ENCODE measurements at regions not wholly inside any gene's neighbourhood (a gene's known extent, or its start where the extent isn't known, plus 50 kb on each side); places are given as distances from the start of the nearest gene placed in this dataset.

- no peak for DNase-seq (ENCODE audit: low read depth in 2 of 2)
- TF ChIP-seq, protein P1, sequence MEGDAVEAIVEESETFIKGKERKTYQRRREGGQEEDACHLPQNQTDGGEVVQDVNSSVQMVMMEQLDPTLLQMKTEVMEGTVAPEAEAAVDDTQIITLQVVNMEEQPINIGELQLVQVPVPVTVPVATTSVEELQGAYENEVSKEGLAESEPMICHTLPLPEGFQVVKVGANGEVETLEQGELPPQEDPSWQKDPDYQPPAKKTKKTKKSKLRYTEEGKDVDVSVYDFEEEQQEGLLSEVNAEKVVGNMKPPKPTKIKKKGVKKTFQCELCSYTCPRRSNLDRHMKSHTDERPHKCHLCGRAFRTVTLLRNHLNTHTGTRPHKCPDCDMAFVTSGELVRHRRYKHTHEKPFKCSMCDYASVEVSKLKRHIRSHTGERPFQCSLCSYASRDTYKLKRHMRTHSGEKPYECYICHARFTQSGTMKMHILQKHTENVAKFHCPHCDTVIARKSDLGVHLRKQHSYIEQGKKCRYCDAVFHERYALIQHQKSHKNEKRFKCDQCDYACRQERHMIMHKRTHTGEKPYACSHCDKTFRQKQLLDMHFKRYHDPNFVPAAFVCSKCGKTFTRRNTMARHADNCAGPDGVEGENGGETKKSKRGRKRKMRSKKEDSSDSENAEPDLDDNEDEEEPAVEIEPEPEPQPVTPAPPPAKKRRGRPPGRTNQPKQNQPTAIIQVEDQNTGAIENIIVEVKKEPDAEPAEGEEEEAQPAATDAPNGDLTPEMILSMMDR (IDR thresholded peaks at IDR 0.05; ENCODE audit: low read depth, low read length): no peak
Measured at GRCh38 chr20:22928679-22929078, 106.4 kb upstream of the SSTR4 start.

GRCh38 chr20:22929661-22930060 is 105.5 kb upstream of the SSTR4 start:
- TF ChIP-seq, protein P1 (IDR thresholded peaks at IDR 0.05; ENCODE audit: low read depth, low read length): no peak
- H3K4me3 ChIP-seq (replicated peaks in 1 of 2; ENCODE audit: low read depth in 2 of 2, low read length in 2 of 2): no peak overlapping the region
- DNase-seq (ENCODE audit: low read depth in 2 of 2): no peak

More at GRCh38 chr20:22928679-22929078, 106.4 kb upstream of the SSTR4 start:
- H3K4me3 ChIP-seq (replicated peaks in 1 of 2; ENCODE audit: low read depth in 2 of 2, low read length in 2 of 2): no peak overlapping the region

DNA sequence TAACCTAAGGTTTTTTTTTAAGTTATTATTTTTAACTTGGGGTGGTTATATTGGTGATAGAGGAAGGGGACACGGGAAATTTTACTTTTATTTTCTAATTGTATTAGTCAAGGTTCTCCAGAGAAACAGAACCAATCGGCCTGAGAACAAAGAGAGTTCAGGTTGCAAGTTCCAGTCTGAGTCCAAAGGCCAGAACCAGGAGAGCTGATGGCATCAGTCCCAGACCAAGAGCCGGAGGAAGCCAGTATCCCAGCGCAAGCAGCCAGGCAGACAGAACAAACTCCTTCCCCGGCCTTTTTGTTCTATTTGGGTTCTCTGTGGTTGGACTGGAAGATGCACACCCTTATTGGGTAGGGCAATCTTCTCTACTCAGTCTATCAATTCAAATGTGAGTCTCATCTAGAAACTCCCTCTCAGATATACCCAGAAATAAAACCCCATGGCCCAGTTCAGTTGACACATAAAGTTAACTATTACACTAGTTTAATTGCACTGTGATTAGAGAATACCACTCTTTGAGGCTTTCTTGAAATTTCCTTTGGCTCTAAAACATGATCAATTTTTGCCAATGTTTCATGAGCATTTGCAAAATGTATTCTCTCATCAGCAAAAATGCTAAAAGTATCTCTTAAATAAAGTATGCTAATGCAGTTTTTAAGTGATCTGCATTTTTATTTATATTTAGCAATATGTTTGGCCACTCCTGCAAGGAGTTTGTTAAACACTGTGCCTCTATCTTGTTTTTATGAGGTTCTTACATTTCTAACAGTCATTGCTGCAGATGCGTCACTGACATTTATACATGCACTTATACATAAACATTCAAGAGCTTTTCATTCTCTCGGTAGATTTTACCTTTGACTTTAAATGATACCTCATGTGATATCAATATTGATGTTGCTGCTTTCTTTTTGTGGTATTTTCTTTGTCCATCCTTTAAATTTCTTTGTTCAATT is 103.2 kb upstream of the SSTR4 start:
- TF ChIP-seq, protein P1 (IDR thresholded peaks at IDR 0.05; ENCODE audit: low read depth, low read length): no peak
- no peak overlapping the region for H3K4me3 ChIP-seq (replicated peaks in 1 of 2; ENCODE audit: low read depth in 2 of 2, low read length in 2 of 2)
- no peak for DNase-seq (ENCODE audit: low read depth in 2 of 2)

DNA sequence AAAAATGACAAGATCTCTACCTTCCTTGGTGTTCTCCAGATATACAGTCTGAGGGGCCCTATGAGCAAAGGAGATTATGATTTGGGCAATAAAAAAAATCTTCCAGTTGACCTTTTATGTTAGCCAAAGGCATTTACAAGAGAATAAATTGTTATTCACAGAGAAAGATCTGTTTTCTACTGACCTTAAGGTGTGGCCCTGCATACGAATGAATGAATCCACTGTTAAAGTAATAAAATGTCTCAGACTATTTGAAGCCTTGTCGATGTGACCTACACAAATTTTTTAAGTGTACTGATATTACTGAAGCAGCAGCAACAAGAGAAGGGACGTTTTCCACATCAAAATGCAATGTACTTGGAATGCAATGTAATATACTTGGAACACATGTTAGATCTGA is 95.9 kb upstream of the SSTR4 start:
- TF ChIP-seq, protein P1 (IDR thresholded peaks at IDR 0.05; ENCODE audit: low read depth, low read length): no peak
- DNase-seq (ENCODE audit: low read depth in 2 of 2): no peak
- H3K4me3 ChIP-seq (replicated peaks in 1 of 2; ENCODE audit: low read depth in 2 of 2, low read length in 2 of 2): no peak overlapping the region

DNA sequence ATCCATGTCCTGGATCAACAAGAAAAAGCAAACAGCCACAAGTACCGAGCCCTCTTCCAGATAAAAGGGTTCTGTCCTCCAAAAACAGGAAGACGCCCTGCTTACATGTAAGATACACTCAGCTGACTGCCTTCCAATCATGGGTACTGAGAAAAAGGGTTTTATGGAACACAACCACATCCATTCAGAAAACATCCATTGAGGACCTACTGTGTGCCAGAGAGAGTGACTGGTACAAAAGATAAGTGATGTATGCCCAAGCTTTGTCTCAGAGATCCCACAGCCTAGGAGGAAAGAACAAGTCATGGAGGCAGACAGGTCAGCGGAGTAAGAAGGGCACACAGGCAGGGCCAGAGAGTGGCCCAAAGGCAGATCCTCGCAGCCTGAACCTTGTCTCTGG is 94.8 kb upstream of the SSTR4 start:
- TF ChIP-seq, protein P1 (IDR thresholded peaks at IDR 0.05; ENCODE audit: low read depth, low read length): no peak
- H3K4me3 ChIP-seq (replicated peaks in 1 of 2; ENCODE audit: low read depth in 2 of 2, low read length in 2 of 2): no peak overlapping the region
- no peak for DNase-seq (ENCODE audit: low read depth in 2 of 2)

DNA sequence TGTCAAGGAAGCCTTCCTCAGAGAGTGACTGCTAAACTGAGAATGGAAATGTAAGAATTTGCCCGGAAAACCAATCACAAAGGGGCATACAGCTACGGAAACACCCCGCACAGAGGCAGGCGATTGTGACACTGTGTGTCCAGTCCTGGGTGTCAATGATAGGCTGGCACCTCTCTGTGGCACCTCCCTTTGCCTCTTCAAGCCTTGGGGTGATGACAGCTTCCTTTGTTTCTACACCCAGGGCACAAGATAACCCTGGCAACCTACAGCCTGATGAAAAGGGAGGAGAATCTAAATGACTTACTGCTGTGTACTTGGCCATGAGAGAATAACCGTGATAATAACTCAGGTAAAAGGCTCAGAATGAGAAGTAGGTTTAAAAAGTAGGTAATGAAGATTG is 93.6 kb upstream of the SSTR4 start:
- TF ChIP-seq, protein P1 (IDR thresholded peaks at IDR 0.05; ENCODE audit: low read depth, low read length): no peak
- H3K4me3 ChIP-seq (replicated peaks in 1 of 2; ENCODE audit: low read depth in 2 of 2, low read length in 2 of 2): no peak overlapping the region
- DNase-seq (ENCODE audit: low read depth in 2 of 2): no peak
